ENCODE measurements at regions not wholly inside any gene's neighbourhood (a gene's known extent, or its start where the extent isn't known, plus 50 kb on each side); places are given as distances from the start of the nearest gene placed in this dataset.

DNA sequence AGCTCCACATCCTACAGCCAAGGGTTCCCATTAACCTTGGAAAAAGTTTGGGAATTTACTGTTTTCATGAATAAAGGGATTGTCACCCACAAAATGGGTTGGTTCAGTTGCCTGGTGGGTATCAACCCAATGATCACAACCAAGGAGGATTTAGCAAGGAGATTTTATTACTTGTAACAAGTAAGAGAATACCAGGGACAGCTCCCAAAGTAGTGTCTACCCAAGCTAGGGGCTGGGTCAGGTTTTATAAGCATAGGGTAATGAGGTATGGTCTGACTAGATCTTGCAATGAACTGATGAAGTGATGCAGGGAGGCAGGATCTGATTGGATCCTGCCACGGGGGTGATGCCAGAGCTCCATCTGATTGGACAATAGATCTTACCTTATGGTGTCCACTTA, 681.8 kb downstream of the SLC4A3 start:
- no peaks in the 10 kb centered on the region for H3K4me1 ChIP-seq
- TF ChIP-seq, protein P1, sequence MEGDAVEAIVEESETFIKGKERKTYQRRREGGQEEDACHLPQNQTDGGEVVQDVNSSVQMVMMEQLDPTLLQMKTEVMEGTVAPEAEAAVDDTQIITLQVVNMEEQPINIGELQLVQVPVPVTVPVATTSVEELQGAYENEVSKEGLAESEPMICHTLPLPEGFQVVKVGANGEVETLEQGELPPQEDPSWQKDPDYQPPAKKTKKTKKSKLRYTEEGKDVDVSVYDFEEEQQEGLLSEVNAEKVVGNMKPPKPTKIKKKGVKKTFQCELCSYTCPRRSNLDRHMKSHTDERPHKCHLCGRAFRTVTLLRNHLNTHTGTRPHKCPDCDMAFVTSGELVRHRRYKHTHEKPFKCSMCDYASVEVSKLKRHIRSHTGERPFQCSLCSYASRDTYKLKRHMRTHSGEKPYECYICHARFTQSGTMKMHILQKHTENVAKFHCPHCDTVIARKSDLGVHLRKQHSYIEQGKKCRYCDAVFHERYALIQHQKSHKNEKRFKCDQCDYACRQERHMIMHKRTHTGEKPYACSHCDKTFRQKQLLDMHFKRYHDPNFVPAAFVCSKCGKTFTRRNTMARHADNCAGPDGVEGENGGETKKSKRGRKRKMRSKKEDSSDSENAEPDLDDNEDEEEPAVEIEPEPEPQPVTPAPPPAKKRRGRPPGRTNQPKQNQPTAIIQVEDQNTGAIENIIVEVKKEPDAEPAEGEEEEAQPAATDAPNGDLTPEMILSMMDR (IDR thresholded peaks at IDR 0.05), result no peak
- H3K27ac ChIP-seq, result no peak overlapping the region
- ATAC-seq (no peak), DNase-seq (no peak)
- H3K9me3 ChIP-seq, result no peaks in the 10 kb centered on the region
- intact Hi-C loops (cut with DNase I), result no loop called here
- H3K27me3 ChIP-seq, result no peaks in the 10 kb centered on the region
- no peaks in the 10 kb centered on the region for H3K36me3 ChIP-seq
- no peak overlapping the region for H3K4me3 ChIP-seq

DNA sequence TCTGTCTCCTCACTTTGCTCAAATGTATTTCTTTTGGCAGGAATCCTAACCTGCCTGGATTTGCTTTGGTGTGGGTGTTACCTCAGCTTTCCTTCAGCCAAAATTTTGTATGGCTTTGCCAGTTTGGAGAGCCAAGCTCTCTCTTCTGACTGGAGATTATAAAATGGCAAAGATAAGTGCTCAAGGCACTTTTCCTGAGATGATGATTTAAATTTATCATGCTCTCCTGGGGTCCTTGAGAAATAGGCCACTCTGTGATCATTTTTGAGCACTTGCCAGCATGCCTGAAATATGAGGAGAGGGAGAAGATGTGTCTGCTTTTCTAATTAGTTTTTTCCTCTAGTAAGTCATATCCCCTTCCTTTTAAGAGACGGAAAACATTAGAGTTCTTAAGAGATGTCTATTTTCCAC, 683.0 kb downstream of the SLC4A3 start:
- DNase-seq (no peak), ATAC-seq (no peak)
- H3K27ac ChIP-seq, result no peak overlapping the region
- no peaks in the 10 kb centered on the region for H3K4me1 ChIP-seq
- H3K4me3 ChIP-seq, result no peak overlapping the region
- peaks cover 0 to 4% of the 10 kb centered on the region in 2 donors for H3K9me3 ChIP-seq
- H3K27me3 ChIP-seq, result no peaks in the 10 kb centered on the region
- H3K36me3 ChIP-seq, result no peaks in the 10 kb centered on the region
- intact Hi-C loops (cut with DNase I), result no loop called here
- TF ChIP-seq, protein P1 (IDR thresholded peaks at IDR 0.05), result no peak

DNA sequence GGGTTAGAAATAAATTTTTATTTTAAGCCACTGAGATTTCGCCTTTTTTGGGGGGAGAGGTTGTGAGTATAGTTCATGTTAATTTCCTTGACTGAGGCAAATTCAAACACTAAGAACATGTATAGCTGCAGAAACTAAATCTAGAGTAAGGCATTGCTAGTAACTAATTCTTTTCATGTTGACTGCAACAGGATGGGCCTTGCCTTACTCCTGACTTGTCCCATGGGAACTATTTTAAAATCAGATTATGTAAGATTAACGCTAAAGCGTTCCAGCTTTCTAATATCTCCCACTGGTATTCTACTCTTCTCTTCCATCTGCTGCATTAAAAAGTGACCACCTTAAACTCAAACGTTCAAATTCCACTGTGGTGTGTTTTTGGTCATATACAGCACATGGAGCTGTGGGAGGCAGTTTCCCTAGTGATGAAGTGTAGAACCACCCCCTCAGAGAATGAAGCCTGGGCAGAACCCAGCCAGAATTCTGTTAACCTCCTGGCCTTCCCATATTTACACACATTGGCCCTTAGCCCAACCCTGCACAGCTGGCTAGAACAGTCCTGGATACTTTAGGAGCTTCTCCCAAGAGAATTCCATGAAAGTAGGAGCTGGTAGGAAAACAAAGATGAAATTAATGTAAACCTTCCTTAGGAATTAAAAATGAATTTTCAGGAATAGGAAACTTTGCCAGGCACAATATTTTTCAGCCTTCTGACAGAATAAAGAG, 687.8 kb downstream of the SLC4A3 start:
- TF ChIP-seq, protein P1 (IDR thresholded peaks at IDR 0.05), result no peak
- Histone ChIP-seq H3K4me3 (no peak overlapping the region), H3K27ac (no peak overlapping the region), H3K9me3 (peaks cover 0 to 4% of the 10 kb centered on the region in 2 donors), H3K27me3 (no peaks in the 10 kb centered on the region), H3K36me3 (no peaks in the 10 kb centered on the region), H3K4me1 (no peaks in the 10 kb centered on the region)
- ATAC-seq (no peak), DNase-seq (peak in 1 of 4 donors; percentile 25)
- intact Hi-C loops (cut with DNase I), result no loop called here

DNA sequence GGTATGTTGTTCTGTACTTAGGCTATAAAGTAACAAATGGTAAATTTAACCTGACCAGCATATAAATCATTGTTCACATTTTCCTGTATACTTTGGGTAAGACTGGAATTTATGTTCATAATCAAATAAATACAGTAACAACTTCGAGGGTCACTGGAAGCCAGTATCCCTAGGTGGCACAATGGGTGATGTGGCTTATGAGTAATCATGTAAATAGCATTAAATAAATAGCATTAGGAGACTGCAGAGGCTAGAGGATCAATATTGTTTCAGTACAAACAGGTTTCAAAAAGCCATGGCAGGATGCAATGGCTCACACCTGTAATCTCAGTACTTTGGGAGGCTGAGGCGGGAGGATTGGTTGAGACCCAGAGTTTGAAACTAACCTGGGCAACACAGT, 690.6 kb downstream of the SLC4A3 start:
- Histone ChIP-seq H3K9me3 (peaks cover 0 to 4% of the 10 kb centered on the region in 2 donors), H3K4me1 (no peaks in the 10 kb centered on the region), H3K36me3 (no peaks in the 10 kb centered on the region), H3K27ac (no peak overlapping the region), H3K4me3 (no peak overlapping the region), H3K27me3 (no peaks in the 10 kb centered on the region)
- intact Hi-C loops (cut with DNase I), result no loop called here
- TF ChIP-seq, protein P1 (IDR thresholded peaks at IDR 0.05), result no peak
- no peak for DNase-seq
- ATAC-seq, result no peak

DNA sequence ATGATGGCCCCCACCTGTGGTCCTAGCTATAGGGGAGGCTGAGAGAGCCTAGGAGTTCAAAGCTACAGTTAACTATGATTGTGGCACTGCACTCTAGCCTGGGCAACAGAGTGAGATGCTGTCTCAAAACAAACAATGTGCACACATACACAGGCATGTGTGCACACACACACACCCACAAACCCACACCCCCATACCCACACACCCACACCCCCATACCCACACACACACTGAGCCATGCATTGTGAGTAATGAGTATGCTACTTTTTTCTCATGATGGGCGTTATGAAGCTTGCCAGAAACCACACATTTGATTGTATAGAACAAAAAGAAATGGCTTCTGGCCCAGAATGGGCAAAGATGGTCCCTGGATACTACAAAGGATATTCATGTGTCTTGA, 691.1 kb downstream of the SLC4A3 start:
- Histone ChIP-seq H3K27me3 (no peaks in the 10 kb centered on the region), H3K36me3 (no peaks in the 10 kb centered on the region), H3K27ac (no peak overlapping the region), H3K4me3 (no peak overlapping the region), H3K9me3 (peaks cover 0 to 4% of the 10 kb centered on the region in 2 donors), H3K4me1 (no peaks in the 10 kb centered on the region)
- no peak for DNase-seq
- ATAC-seq, result no peak
- TF ChIP-seq, protein P1 (IDR thresholded peaks at IDR 0.05), result no peak
- intact Hi-C loops (cut with DNase I), result no loop called here
